ENCODE measurements at regions not wholly inside any gene's neighbourhood (a gene's known extent, or its start where the extent isn't known, plus 50 kb on each side); places are given as distances from the start of the nearest gene placed in this dataset.

DNA sequence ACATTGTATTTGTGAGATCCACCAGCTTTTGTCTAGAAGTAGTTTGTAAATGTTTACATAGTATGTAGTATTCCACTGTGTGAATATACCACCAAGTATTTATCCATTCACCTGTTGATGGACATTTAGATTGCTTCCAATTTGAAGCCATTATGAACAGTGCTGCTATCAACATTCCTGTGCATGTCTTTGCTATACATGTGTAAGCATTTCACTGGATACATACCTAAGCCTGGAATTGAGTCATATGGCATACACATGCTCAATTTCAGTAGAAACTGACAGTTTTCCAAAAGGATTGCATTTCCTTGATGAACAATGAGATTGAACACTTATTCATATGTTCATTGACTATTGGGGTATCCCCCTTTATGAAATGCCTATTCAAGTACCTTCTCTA is 540.6 kb upstream of the SOX9 start:
- Histone ChIP-seq H3F3A (ENCODE audit: low read depth) (no peaks in the 10 kb centered on the region), H3K27me3 (ENCODE audit: insufficient read depth, low read length, poor library complexity, severe bottlenecking) (no peaks in the 10 kb centered on the region), H2AFZ (ENCODE audit: low read length) (no peak overlapping the region), H3K4me3 (ENCODE audit: low read length, poor library complexity, severe bottlenecking) (no peak overlapping the region), H3K79me2 (ENCODE audit: insufficient read depth, low read length) (no peaks in the 10 kb centered on the region), H3K9me2 (replicated peaks; ENCODE audit: low read depth, low read length) (no peaks in the 10 kb centered on the region), H3K36me3 (ENCODE audit: insufficient read depth, low read length) (no peaks in the 10 kb centered on the region), H4K20me1 (ENCODE audit: insufficient read depth, low read length, poor library complexity, severe bottlenecking) (no peaks in the 10 kb centered on the region), H3K4me1 (ENCODE audit: insufficient read depth, low read length, poor library complexity, severe bottlenecking) (no peaks in the 10 kb centered on the region), H3K4me2 (ENCODE audit: low read depth, low read length, poor library complexity, severe bottlenecking) (no peak overlapping the region), H3K9ac (ENCODE audit: low read depth, low read length, poor library complexity, severe bottlenecking) (no peak overlapping the region), H3K9me3 (ENCODE audit: insufficient read depth, low read depth, low read length) (no peaks in the 10 kb centered on the region)
- TF ChIP-seq, protein P1, sequence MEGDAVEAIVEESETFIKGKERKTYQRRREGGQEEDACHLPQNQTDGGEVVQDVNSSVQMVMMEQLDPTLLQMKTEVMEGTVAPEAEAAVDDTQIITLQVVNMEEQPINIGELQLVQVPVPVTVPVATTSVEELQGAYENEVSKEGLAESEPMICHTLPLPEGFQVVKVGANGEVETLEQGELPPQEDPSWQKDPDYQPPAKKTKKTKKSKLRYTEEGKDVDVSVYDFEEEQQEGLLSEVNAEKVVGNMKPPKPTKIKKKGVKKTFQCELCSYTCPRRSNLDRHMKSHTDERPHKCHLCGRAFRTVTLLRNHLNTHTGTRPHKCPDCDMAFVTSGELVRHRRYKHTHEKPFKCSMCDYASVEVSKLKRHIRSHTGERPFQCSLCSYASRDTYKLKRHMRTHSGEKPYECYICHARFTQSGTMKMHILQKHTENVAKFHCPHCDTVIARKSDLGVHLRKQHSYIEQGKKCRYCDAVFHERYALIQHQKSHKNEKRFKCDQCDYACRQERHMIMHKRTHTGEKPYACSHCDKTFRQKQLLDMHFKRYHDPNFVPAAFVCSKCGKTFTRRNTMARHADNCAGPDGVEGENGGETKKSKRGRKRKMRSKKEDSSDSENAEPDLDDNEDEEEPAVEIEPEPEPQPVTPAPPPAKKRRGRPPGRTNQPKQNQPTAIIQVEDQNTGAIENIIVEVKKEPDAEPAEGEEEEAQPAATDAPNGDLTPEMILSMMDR (conservative IDR thresholded peaks at IDR 0.05; ENCODE audit: low read length), result no peak

DNA sequence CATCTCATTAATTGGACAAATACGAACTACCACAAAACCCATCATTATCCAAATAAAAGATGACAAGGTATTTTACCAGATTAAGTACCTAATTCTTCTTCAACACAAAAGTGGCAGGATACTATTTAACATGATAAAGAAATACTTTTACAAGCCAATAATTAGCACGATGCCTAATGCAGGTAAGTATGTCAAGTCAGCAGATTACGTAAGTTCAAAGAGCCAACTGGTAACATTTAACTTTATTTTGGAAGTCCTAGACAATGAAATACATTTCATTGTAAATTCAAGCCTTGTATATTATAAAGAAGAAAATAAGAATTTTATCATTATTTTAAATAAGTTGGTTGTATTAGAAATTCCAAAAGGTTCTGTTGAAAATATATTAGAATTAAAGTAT is 535.3 kb upstream of the SOX9 start:
- H3K4me2 ChIP-seq (ENCODE audit: low read depth, low read length, poor library complexity, severe bottlenecking), result no peak overlapping the region
- no peaks in the 10 kb centered on the region for H3K79me2 ChIP-seq (ENCODE audit: insufficient read depth, low read length)
- H3K27me3 ChIP-seq (ENCODE audit: insufficient read depth, low read length, poor library complexity, severe bottlenecking), result no peaks in the 10 kb centered on the region

DNA sequence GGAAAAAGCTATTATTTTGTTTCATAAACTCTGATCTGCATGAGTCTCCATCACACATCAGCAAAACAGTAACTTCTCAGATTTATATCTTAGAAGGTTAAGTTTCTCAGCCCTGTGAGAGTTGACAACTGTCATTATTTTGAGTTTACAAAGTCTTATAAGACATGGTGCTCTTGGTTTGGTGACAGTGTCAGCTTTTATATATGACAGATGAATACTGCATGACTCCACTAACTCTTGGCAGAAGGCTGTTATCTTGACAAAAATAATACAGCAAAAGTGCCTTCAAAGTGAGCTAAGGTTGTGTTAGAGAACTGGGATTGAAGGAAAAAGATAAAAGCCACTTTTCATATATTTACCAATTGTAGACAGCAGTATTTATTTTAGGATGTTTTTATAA is 528.4 kb upstream of the SOX9 start:
- H3K4me3 ChIP-seq (ENCODE audit: low read length, poor library complexity, severe bottlenecking), result no peak overlapping the region
- no peaks in the 10 kb centered on the region for H3K79me2 ChIP-seq (ENCODE audit: insufficient read depth, low read length)
- no peak overlapping the region for H3K9ac ChIP-seq (ENCODE audit: low read depth, low read length, poor library complexity, severe bottlenecking)
- no peaks in the 10 kb centered on the region for H3K4me1 ChIP-seq (ENCODE audit: insufficient read depth, low read length, poor library complexity, severe bottlenecking)
- no peaks in the 10 kb centered on the region for H3K9me2 ChIP-seq (replicated peaks; ENCODE audit: low read depth, low read length)
- H3K27me3 ChIP-seq (ENCODE audit: insufficient read depth, low read length, poor library complexity, severe bottlenecking), result no peaks in the 10 kb centered on the region
- H3K36me3 ChIP-seq (ENCODE audit: insufficient read depth, low read length), result no peaks in the 10 kb centered on the region
- no peak overlapping the region for H2AFZ ChIP-seq (ENCODE audit: low read length)
- no peaks in the 10 kb centered on the region for H3F3A ChIP-seq (ENCODE audit: low read depth)
- no peak for TF ChIP-seq EZH2phosphoT487 (IDR thresholded peaks at IDR 0.05; ENCODE audit: borderline replicate concordance)
- TF ChIP-seq, protein P1 (conservative IDR thresholded peaks at IDR 0.05; ENCODE audit: low read length), result no peak
- H3K4me2 ChIP-seq (ENCODE audit: low read depth, low read length, poor library complexity, severe bottlenecking), result no peak overlapping the region
- H3K9me3 ChIP-seq (ENCODE audit: insufficient read depth, low read depth, low read length), result no peaks in the 10 kb centered on the region; the same call in 1 of the 2 replicates
- no peaks in the 10 kb centered on the region for H4K20me1 ChIP-seq (ENCODE audit: insufficient read depth, low read length, poor library complexity, severe bottlenecking)

More for the DNA sequence above, 535.3 kb upstream of the SOX9 start:
- H3K36me3 ChIP-seq (ENCODE audit: insufficient read depth, low read length), result no peaks in the 10 kb centered on the region
- H3K9me3 ChIP-seq (ENCODE audit: insufficient read depth, low read depth, low read length), result no peaks in the 10 kb centered on the region
- no peaks in the 10 kb centered on the region for H4K20me1 ChIP-seq (ENCODE audit: insufficient read depth, low read length, poor library complexity, severe bottlenecking)
- H3K4me1 ChIP-seq (ENCODE audit: insufficient read depth, low read length, poor library complexity, severe bottlenecking), result no peaks in the 10 kb centered on the region
- TF ChIP-seq, protein P1 (conservative IDR thresholded peaks at IDR 0.05; ENCODE audit: low read length), result no peak
- no peak for TF ChIP-seq EZH2phosphoT487 (IDR thresholded peaks at IDR 0.05; ENCODE audit: borderline replicate concordance)
- no peak overlapping the region for H3K4me3 ChIP-seq (ENCODE audit: low read length, poor library complexity, severe bottlenecking)
- no peaks in the 10 kb centered on the region for H3K9me2 ChIP-seq (replicated peaks; ENCODE audit: low read depth, low read length)
- H3F3A ChIP-seq (ENCODE audit: low read depth), result no peaks in the 10 kb centered on the region
- H2AFZ ChIP-seq (ENCODE audit: low read length), result no peak overlapping the region
- no peak overlapping the region for H3K9ac ChIP-seq (ENCODE audit: low read depth, low read length, poor library complexity, severe bottlenecking)

Data from Loucy (cell line).